A549 (cell line): ENCODE measurements at regions not wholly inside any gene's neighbourhood (a gene's known extent, or its start where the extent isn't known, plus 50 kb on each side); places are given as distances from the start of the nearest gene placed in this dataset.

ENCODE experiments used
- CEBPB ChIP-seq, 2 experiments: fragments of >200 bp in 1 of 2; sonication (Bioruptor Twin) in 1 of 2; formaldehyde crosslinking in 1 of 2; IDR thresholded peaks; 2 replicates each; pipeline ENCODE4 v1.6.1; 2012 to 2016
- EP300 ChIP-seq, 2 experiments: fragments of >200 bp; sonication (Bioruptor Twin); formaldehyde crosslinking; IDR thresholded peaks; 2 replicates in 1 of 2; 3 replicates in 1 of 2; pipeline ENCODE4 v1.6.1; 2016 to 2017
- HMGXB4 ChIP-seq: fragments of 250-450 bp; sonication (Bioruptor Pico); IDR thresholded peaks from 2 replicates; pipeline ENCODE4 v1.5.0; 2021; ENCODE audit warnings: mild to moderate bottlenecking, moderate library complexity, borderline replicate concordance
- POLR2AphosphoS2 ChIP-seq: conservative IDR thresholded peaks from 2 replicates; pipeline ENCODE4 v1.6.1; 2012; ENCODE audit warnings: low read length, improper control_type of control experiment, inconsistent platforms
- SREBF2 ChIP-seq: fragments of 450-650 bp; IDR thresholded peaks from 2 replicates; pipeline ENCODE4 v1.6.1; 2014; ENCODE audit warnings: mild to moderate bottlenecking, moderate library complexity
- ZC3H11A ChIP-seq: fragments of 450-650 bp; IDR thresholded peaks from 2 replicates; pipeline ENCODE4 v1.6.1; 2014; ENCODE audit warnings: antibody characterized with exemption, mild to moderate bottlenecking
- TF ChIP-seq, protein P1 (sequence below): fragments of >200 bp; sonication (Bioruptor Twin); formaldehyde crosslinking; IDR thresholded peaks from 3 replicates; pipeline ENCODE4 v1.5.1; 2016

GRCh38 chr5:166363087-166363760, 1928.2 kb upstream of the WWC1 start:
- TF ChIP-seq, protein P1, sequence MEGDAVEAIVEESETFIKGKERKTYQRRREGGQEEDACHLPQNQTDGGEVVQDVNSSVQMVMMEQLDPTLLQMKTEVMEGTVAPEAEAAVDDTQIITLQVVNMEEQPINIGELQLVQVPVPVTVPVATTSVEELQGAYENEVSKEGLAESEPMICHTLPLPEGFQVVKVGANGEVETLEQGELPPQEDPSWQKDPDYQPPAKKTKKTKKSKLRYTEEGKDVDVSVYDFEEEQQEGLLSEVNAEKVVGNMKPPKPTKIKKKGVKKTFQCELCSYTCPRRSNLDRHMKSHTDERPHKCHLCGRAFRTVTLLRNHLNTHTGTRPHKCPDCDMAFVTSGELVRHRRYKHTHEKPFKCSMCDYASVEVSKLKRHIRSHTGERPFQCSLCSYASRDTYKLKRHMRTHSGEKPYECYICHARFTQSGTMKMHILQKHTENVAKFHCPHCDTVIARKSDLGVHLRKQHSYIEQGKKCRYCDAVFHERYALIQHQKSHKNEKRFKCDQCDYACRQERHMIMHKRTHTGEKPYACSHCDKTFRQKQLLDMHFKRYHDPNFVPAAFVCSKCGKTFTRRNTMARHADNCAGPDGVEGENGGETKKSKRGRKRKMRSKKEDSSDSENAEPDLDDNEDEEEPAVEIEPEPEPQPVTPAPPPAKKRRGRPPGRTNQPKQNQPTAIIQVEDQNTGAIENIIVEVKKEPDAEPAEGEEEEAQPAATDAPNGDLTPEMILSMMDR, result no peak
- TF ChIP-seq EP300 (IDR thresholded peaks at IDR 0.05), result no peak
- TF ChIP-seq CEBPB (IDR thresholded peaks at IDR 0.05), result no peak
- TF ChIP-seq SREBF2, result no peak
- TF ChIP-seq HMGXB4, result no peak
- no peak for TF ChIP-seq ZC3H11A
- TF ChIP-seq POLR2AphosphoS2, result no peak
